Right lobe of liver (tissue), 4 donors: ENCODE measurements at regions not wholly inside any gene's neighbourhood (a gene's known extent, or its start where the extent isn't known, plus 50 kb on each side); places are given as distances from the start of the nearest gene placed in this dataset.

Source experiments
- POLR2A ChIP-seq: fragments of 450-650 bp; IDR thresholded peaks from one replicate; pipeline ENCODE4 v1.6.1; 2017; ENCODE audit warnings: antibody characterized with exemption, mild to moderate bottlenecking
- TF ChIP-seq, protein P1 (sequence below), 4 donors: fragments of 200-600 bp in 3 of 4; fragments of 450-650 bp in 1 of 4; IDR thresholded peaks; one replicate each; pipeline versions ENCODE4 v1.5.1 to v1.8.0; 2016 to 2022; ENCODE audit warnings: antibody characterized with exemption in 4 of 4, mild to moderate bottlenecking in 2 of 4
- donor health status: DM: no; HTN: no; CAD: no.
- donor health status: DM: no; HTN: no; CAD: no.
- donor health status: DM: no; HTN: yes; CAD: no.

DNA sequence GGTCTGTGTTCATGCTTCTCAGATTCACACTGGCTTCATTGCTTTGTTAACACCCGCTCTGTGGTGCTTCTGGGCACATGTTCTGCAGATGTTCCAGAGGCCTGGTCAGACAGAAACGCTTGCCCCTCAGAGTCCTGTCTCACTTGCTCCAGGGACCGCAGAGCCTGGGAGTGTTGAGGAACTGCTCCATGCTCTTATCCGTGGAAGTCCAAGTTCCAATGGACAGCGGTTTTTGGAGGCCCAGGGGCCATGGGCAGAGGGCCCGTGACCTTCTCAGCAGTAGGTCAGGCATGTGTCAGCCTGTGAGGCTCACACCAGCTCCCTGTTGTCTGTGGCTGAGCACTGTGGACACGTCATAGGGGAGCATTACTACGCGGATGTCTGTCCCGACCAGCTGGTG, 364.7 kb upstream of the IRX1 start:
- TF ChIP-seq POLR2A = no peak
- TF ChIP-seq, protein P1, sequence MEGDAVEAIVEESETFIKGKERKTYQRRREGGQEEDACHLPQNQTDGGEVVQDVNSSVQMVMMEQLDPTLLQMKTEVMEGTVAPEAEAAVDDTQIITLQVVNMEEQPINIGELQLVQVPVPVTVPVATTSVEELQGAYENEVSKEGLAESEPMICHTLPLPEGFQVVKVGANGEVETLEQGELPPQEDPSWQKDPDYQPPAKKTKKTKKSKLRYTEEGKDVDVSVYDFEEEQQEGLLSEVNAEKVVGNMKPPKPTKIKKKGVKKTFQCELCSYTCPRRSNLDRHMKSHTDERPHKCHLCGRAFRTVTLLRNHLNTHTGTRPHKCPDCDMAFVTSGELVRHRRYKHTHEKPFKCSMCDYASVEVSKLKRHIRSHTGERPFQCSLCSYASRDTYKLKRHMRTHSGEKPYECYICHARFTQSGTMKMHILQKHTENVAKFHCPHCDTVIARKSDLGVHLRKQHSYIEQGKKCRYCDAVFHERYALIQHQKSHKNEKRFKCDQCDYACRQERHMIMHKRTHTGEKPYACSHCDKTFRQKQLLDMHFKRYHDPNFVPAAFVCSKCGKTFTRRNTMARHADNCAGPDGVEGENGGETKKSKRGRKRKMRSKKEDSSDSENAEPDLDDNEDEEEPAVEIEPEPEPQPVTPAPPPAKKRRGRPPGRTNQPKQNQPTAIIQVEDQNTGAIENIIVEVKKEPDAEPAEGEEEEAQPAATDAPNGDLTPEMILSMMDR (IDR thresholded peaks at IDR 0.05) = no peak
